ENCODE measurements at regions not wholly inside any gene's neighbourhood (a gene's known extent, or its start where the extent isn't known, plus 50 kb on each side); places are given as distances from the start of the nearest gene placed in this dataset.

- TF ChIP-seq EP300 (conservative IDR thresholded peaks at IDR 0.05; ENCODE audit: poor library complexity, severe bottlenecking) (no peak), POLR2AphosphoS5 (IDR thresholded peaks at IDR 0.05) (no peak), CTCF (IDR thresholded peaks at IDR 0.05; ENCODE audit: poor library complexity, severe bottlenecking) (no peak), TAF1 (IDR thresholded peaks at IDR 0.05; ENCODE audit: low read depth) (no peak), REST (IDR thresholded peaks at IDR 0.05; ENCODE audit: borderline replicate concordance) (no peak), EZH2 (IDR thresholded peaks at IDR 0.05; ENCODE audit: borderline replicate concordance, insufficient read depth, low read length, poor library complexity, severe bottlenecking) (no peak), MXI1 (conservative IDR thresholded peaks at IDR 0.05; ENCODE audit: poor library complexity, severe bottlenecking) (no peak), SMC3 (conservative IDR thresholded peaks at IDR 0.05; ENCODE audit: poor library complexity) (no peak), RAD21 (conservative IDR thresholded peaks at IDR 0.05) (no peak)
Measured at GRCh38 chr20:56173438-56173837, 75.1 kb upstream of the MC3R start.
